ENCODE measurements at regions not wholly inside any gene's neighbourhood (a gene's known extent, or its start where the extent isn't known, plus 50 kb on each side); places are given as distances from the start of the nearest gene placed in this dataset.
"Not testable (repeated sequence)": the region's sequence is repeated elsewhere in the genome, so short reads cannot be mapped to it uniquely, and the experiment has no call there.

DNA sequence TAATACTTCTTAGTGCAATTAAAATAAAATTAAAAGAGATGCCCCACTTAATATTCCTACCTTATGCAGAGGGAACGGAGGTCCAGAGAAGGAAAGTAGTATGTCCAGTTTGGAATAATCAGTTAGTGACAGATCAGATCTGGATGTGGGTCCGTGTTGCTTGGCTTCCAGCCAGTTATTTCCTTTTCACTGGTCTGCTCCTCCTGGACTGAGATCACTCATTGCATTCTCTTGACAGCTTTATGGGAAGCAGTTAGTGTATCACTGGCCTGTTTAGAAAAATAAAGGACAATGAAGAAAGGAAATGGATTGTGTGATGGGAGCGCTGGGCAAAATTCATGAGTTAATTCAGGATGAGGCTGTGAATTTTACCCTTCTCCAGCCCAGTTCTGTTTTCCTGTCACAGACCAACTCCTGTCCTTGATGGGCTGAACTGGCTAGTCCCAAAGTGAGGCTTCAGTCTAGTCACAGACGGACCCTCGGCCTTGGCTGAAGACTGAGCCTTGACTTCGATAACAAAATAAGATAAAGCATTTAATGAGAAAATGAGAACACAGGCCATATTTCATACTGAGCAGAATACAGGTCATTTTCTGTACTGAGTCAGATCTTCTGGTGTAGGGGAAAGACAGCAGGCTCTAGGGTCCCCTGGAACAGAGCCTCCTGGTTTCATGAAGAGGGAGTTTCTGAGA, 85.2 kb upstream of the TRABD2B start:
- DNase-seq = no peak

DNA sequence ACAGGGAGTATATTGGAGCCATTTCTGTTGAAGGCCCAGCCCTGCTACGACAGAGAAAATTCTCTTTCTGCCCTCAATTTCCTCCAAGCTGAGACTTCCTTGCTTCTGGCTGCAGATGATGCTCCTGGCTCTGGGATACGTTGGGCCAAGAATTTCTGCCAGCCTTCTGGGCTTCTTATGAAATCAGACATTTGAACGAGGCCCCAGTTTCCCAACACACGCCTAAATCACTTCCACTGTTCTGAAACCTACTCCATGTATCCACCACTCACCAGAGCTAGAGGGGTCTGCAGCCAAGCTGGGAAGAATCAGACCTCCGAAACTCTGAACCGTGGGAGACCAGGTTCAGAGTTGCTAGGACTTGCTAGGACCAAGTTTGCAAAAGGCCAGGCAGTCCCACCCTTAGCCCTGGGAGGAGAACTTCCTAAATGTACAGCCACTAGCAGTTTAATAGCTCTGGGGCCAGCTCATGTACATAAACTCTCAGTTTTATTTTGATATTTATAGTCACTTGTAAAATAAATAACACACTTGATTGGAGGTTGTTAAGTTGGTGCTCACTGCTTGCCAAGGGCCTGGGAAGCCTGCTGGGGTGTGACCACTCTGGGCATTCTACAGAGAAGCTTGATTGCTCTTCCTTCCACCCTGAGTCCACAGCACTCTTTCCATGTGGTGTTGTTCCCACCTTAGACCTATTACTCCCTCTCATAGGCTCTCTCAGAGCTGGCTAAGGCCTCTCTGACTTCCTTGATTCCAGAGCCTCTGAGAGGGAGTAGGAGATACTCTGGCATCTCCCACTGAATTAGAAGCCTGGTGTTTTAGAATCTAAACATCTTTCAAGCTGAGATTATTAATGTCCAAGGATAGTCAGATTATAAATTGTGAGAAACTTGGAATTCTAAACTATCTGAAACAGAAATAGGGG, 83.4 kb upstream of the TRABD2B start:
- no peak for DNase-seq

- no peak for DNase-seq
Measured at GRCh38 chr1:48079096-48079495, 81.9 kb upstream of the TRABD2B start.

DNA sequence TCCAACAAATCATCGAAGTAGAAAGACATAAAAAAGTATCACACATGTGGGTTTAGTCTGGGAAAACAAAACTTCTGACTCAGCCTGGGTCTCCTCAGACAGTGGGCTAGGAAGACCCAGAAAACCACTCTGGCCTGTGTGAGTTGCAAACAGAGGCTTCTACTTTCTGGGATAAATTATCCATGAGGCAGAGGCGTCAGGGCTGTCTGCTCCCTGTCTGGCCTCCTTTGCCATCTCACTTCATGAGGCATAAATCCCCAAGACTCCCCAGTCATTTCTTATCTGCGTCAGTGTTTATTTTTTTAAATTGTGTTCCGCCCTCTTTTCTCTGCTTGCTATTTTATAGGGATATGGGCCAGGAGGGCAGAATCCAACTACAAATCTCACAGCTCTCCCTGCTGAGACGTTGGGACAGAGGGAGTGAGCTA, 80.6 kb upstream of the TRABD2B start:
- DNase-seq = no peak

DNA sequence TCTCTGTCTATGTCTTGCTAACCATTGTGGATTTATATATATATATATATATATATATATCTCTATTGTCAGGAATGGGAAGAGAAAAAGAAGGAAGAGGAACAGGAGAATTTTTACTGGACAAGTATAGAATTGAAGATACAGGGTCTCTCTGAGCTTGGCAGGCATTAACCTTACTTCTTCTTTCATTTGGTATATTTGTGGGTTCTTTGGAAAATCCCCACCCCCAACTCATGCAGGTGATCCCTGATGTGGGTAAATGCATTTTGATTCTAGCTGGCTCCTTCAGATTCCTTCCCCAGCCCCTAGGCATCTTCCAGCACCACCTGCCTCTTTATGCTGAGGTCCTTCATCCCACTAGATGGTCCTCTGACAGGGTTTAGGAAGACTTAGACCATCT, 78.8 kb upstream of the TRABD2B start:
- no peak for DNase-seq

GRCh38 chr1:48073798-48074530, 76.8 kb upstream of the TRABD2B start:
- DNase-seq = no peak

DNA sequence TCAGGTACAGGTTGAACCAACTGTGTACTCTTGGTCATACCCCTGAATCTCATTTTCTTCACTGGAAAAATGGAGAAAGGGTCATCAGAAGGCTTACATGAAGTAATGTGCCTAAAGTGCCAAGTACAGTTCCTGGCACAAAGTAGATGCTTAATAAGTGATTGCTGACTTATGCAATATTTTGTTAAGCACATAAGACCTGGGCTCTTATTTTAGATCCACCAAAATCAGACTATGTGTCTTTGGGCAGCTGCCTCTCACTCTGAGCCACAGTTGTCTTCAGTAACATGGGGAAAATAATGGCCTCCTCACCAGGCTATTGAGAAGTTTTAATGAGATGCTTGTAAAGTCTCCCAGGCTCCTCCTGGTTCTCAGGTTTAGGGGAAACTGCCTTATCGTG, 74.3 kb upstream of the TRABD2B start:
- DNase-seq = no peak

GRCh38 chr1:48070396-48070750, 73.2 kb upstream of the TRABD2B start:
- DNase-seq = no peak

DNA sequence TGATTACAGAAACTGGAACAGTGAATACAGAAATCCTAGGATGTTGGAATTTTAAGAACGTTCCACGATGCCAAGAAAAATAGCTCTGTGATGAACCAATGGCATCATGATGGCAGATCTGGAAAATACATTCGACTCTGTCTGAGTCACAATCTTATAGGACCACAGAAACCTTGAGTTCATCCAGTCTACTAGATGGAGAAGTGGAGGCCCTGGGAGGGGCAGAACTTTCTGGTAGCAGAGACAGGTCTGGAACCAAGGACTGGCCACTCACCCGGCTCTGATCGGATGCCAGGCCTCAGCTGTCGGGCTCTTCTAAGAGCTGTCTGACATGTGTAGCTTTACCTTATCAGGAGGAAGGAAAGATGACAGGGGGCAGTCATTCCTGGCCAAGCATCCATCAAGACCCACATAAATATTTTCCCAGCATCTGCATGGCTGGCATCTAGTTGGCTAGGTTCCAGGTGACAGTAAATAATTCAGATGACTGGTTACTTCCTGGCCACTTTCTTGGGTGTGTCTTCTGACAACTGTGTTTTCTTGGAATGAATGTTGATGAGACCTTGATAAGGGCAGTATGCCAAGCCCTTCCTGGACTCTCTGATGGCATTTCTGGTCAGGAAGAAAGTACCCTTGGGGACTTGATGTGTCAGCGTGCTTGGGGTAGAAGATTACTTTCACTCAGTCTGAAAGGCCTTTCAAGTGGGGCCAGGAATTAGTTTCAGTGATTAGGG, 72.6 kb upstream of the TRABD2B start:
- DNase-seq = no peak

DNA sequence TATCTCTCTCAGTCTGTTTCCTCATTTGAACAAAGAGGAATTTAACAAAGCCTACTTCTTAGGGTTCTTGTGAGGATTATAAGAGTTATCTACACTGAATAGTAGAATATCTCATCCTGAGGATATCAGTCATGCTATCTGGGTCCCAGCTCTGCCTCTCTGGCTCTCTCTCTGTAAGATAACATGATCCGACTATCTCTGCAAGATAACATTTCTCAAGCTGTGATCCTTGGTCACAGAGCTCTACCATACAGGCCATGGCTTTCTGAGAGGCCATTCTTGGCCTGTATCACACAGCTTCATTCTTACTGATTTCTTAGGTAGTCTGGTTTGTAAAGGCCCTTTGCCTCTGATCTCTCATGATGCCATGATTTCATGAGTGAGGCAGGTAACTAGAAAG, 71.0 kb upstream of the TRABD2B start:
- DNase-seq = no peak

- DNase-seq = no peak
Measured at GRCh38 chr1:48066936-48067335, 69.8 kb upstream of the TRABD2B start.

- DNase-seq = not testable (repeated sequence)
Measured at GRCh38 chr1:48064693-48065092, 67.5 kb upstream of the TRABD2B start.

DNA sequence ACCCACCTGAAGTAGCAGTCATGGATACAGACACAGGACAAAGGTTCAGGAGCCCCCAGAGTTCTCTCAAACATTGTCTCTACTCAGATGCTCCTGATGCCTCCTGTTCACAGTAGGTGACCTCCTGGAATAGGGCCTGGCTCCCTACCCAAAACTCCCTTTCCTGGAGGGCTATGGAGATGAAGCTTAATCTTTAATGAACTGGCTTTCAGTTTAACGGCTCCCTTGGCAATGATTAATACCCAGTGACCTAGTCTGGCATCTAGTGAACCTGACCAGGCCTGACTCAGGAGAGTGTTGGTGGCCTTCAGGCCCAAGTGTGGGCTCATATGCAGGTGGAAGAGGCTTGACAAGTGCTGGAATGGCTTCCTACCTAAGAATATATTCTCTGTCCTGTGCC, 65.2 kb upstream of the TRABD2B start:
- DNase-seq = no peak

DNA sequence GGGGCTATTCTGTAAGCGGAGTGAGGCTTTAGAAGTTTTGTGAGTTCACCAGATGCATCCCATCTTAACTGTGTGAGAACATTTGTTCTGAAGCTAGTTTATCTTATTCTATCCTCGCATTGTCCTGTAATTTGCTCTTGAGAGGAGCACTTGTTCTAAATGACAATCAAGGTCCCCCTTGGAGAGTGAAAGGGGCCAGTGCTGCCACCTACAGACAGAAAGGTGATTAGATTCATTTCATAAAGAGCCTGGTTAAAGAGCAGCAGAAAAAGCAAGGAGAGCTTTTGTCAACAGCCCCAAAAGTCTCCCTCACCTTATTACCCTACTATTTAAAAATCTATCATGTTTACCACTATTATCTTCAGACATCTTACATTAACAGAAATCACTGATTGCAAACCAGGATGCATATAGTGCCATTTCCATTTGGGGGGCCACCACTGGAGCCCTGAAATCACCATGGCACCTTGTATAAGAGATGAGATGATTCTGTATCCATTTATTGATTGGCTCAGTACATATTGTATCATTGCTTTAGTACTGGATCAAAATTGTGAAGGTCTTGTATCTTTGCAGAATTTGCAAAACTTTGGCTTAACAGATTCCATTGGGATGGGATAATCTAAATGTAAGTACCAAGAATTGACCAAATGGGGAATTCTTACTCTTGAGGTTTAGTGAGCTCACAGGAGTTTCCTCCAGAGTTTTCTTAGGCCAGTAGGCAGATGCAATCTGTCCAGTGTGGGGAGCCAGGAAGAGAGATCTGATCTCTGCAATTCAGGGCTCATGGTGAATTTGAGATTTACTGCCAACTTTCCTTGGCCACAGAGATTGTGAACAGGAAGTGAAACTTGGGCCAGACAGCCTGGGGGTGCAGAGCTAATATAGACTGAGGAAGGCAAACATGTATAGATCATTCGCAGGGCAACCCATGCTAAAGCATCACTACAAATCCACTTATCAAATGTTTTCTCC, 64.3 kb upstream of the TRABD2B start:
- peak; percentile 8 for DNase-seq

DNA sequence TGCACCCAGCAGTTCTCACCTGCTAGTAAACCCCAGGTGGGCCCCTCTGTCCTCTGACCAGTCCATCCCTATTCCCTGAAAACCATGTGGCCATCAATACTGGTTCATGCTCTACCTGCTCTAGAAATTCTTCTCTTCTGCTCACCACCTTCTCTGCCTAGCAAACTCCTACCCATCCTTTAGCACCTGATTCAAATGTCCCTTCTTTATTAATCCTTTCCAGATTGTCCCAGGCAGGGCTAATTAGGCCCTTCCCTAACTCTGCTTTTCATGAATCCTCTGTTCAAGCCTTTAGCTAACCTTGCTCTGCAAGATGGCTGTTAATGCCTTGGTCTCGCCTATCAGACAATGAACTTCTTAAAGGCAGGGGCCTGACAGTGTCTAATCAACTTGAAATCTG, 62.1 kb upstream of the TRABD2B start:
- no peak for DNase-seq

GRCh38 chr1:48058135-48059025, 61.2 kb upstream of the TRABD2B start:
- no peak for DNase-seq

DNA sequence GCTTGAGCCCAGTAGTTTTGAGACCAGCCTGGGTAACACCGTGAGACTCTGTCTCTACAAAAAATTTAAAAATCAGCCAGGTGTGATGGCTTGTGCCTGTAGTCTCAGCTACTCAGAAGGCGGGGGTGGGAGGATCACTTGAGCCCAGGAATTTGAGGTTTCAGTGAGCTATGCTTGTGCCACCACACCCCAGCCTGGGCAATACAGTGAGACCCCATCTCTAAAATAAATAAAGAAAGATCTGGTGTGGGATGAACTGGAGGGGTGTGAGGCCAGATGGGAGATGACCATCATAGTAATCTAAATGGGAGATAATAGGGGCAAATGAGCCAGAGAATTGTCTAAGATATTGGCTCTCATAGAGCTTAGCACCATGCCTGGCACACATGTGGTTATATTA, 60.1 kb upstream of the TRABD2B start:
- DNase-seq = no peak

DNA sequence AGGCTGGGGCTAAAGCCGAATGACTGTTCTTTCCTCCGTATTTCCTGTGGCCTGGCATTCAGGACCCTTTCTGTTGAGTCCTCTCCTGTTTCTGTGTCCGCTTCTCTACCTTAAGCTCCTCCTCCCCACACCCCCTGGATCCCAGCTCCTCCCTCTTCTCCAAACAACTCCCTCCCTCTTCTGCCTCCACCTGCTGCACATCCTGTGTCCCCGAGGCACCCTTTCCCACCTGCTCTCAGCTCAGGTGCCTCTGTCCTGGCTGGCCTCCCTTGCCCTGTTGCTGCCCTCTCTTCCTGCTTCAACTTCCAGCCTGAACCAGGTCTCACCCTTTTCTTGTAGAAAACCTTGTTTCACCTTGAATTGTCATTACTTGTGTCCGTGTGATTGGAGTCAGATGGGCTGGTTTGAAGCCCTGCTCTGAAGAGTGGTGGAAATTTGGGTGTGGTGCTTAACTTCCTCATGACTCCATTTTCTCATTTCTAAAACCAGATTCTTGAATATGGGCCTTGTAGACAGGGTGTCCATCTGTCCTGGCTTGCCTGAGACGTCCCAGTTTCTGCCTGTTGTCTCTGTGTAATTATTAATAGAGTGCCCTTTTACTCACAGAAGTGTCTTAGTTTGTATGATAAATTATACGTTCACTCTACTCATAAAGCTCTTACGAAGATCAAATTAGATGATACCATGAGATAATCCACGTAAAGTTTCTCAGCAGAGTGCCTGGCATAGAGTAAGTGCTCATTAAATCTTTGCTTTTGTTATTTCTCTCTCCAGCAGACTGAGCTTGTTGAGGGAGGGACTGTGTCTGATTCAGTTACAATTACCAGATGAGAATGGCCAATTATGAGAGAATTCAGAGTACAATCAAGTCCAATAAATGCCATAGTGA, 58.9 kb upstream of the TRABD2B start:
- no peak for DNase-seq

DNA sequence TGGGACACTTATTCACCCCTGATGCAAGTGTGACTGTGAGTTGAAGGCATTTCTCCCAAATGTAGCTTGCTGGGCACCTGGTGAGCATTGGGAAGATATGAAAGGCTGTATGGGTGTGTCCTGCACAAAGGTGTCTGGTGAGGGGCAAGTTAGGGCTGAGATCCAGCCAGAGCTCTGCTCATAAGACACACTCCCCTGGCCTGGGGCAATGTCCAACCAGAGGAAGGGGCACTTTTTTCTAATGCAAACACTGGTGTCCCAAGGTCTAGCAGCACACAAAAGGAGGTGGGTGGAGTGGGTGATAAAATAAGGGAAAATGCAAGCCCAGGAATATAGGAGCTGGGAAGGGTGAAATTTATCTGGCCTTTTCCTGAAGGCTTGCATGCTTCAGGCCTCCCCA, 57.0 kb upstream of the TRABD2B start:
- no peak for DNase-seq

- no peak for DNase-seq
Measured at GRCh38 chr1:48052923-48053291, 55.7 kb upstream of the TRABD2B start.
